Brain microvascular endothelial cell (primary cell): ENCODE measurements at regions not wholly inside any gene's neighbourhood (a gene's known extent, or its start where the extent isn't known, plus 50 kb on each side); places are given as distances from the start of the nearest gene placed in this dataset.
"Not testable (repeated sequence)": the region's sequence is repeated elsewhere in the genome, so short reads cannot be mapped to it uniquely, and the experiment has no call there.

Experiments used
- DNase-seq: peaks from one replicate; pipeline ENCODE4 v3.0.0-alpha.2; 2020
- H3K27ac ChIP-seq: fragments of 250-450 bp; sonication (Bioruptor Pico); 2 replicates; pipeline ENCODE4 v1.5.1; 2020; ENCODE audit warnings: mild to moderate bottlenecking, moderate library complexity
- H3K27me3 ChIP-seq: fragments of 250-450 bp; sonication (Bioruptor Pico); replicated peaks from 2 replicates; pipeline ENCODE4 v1.5.1; 2020; ENCODE audit warnings: mild to moderate bottlenecking
- H3K36me3 ChIP-seq: fragments of 250-450 bp; sonication (Bioruptor Pico); replicated peaks from 2 replicates; pipeline ENCODE4 v1.5.1; 2020; ENCODE audit warnings: mild to moderate bottlenecking
- H3K4me3 ChIP-seq: 2 replicates; pipeline ENCODE4 v1.5.1; 2011; ENCODE audit warnings: low read depth, mild to moderate bottlenecking, control low read depth, low read length, moderate library complexity
- CTCF ChIP-seq: IDR thresholded peaks from 2 replicates; pipeline ENCODE4 v1.5.1; 2011; ENCODE audit warnings: low read depth, mild to moderate bottlenecking, moderate library complexity, low read length, control low read depth, inconsistent platforms; ENCODE audit errors: missing control alignments
- in situ Hi-C: cut with HindIII; loops from 2 replicates; pipeline ENCODE4 v1.10.0; 2017; ENCODE audit warnings: low sequenced_read_pairs, low pct_ligation_motif_present

- no peak overlapping the region for H3K4me3 ChIP-seq
- no peaks in the 10 kb centered on the region for H3K36me3 ChIP-seq
- in situ Hi-C loops, result no loop called here
- TF ChIP-seq CTCF, result no peak
- no peak for DNase-seq
- H3K27ac ChIP-seq, result no peak overlapping the region
- H3K27me3 ChIP-seq, result no peaks in the 10 kb centered on the region
Observed at GRCh38 chr1:14285238-14285637, 313.2 kb upstream of the KAZN start.

- H3K27me3 ChIP-seq, DNase-seq, H3K27ac ChIP-seq, in situ Hi-C loops, H3K36me3 ChIP-seq, H3K4me3 ChIP-seq: not testable (repeated sequence)
Observed at GRCh38 chr1:14291182-14291581, 307.3 kb upstream of the KAZN start.

- no peaks in the 10 kb centered on the region for H3K27me3 ChIP-seq
- no peak overlapping the region for H3K4me3 ChIP-seq
- in situ Hi-C loops, result no loop called here
- no peak overlapping the region for H3K27ac ChIP-seq
- no peaks in the 10 kb centered on the region for H3K36me3 ChIP-seq
- DNase-seq, result no peak
- TF ChIP-seq CTCF, result no peak
Observed at GRCh38 chr1:14292520-14292919, 306.0 kb upstream of the KAZN start.

GRCh38 chr1:14294006-14294405 is 304.5 kb upstream of the KAZN start:
- in situ Hi-C loops, result no loop called here
- Histone ChIP-seq H3K27ac (no peak overlapping the region), H3K4me3 (no peak overlapping the region), H3K36me3 (no peaks in the 10 kb centered on the region), H3K27me3 (no peaks in the 10 kb centered on the region)
- DNase-seq, result no peak
- TF ChIP-seq CTCF, result no peak

GRCh38 chr1:14294860-14295536 is 303.5 kb upstream of the KAZN start:
- in situ Hi-C loops, result no loop called here
- no peak for TF ChIP-seq CTCF
- H3K27ac ChIP-seq, result no peak overlapping the region
- no peak overlapping the region for H3K4me3 ChIP-seq
- no peaks in the 10 kb centered on the region for H3K27me3 ChIP-seq
- DNase-seq, result no peak
- no peaks in the 10 kb centered on the region for H3K36me3 ChIP-seq

GRCh38 chr1:14296795-14297194 is 301.7 kb upstream of the KAZN start:
- no peak for TF ChIP-seq CTCF

More at GRCh38 chr1:14296795-14297194, 301.7 kb upstream of the KAZN start:
- H3K27ac ChIP-seq, result no peak overlapping the region
- no peaks in the 10 kb centered on the region for H3K36me3 ChIP-seq
- in situ Hi-C loops, result no loop called here
- no peaks in the 10 kb centered on the region for H3K27me3 ChIP-seq
- no peak for DNase-seq
- H3K4me3 ChIP-seq, result no peak overlapping the region
